HG03457 (cell line): ENCODE measurements at regions not wholly inside any gene's neighbourhood (a gene's known extent, or its start where the extent isn't known, plus 50 kb on each side); places are given as distances from the start of the nearest gene placed in this dataset.
"Not testable (repeated sequence)": the region's sequence is repeated elsewhere in the genome, so short reads cannot be mapped to it uniquely, and the experiment has no call there.

Experiments used
- ATAC-seq: cut with Tn5 transposase; IDR thresholded peaks from one replicate; pipeline ENCODE4 v1.9.1; 2021; ENCODE audit warnings: moderate number of reproducible peaks; ENCODE audit not compliant: unreplicated experiment

- ATAC-seq = no peak
Observed at GRCh38 chr4:157689476-157689875, 468.9 kb downstream of the GRIA2 start.

DNA sequence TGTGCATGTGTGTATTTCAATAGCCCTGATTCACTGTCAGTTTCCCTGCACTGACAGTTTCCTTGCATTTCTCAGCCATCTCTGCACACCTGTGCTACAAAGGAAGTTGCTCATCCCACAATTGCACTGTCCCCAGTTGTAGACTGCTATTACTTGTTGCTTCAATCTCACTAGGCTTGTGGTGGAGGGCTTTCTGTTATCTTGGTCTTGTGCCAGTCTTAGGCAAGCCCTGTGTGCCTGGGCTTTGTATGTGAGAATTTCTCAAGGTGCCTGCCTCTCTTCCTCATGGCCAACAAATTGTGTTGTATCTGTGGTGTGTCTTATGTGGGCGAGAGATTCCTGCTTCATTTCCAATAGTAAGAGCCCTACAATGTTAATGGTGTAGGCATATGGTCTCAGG, 467.4 kb downstream of the GRIA2 start:
- ATAC-seq = no peak

DNA sequence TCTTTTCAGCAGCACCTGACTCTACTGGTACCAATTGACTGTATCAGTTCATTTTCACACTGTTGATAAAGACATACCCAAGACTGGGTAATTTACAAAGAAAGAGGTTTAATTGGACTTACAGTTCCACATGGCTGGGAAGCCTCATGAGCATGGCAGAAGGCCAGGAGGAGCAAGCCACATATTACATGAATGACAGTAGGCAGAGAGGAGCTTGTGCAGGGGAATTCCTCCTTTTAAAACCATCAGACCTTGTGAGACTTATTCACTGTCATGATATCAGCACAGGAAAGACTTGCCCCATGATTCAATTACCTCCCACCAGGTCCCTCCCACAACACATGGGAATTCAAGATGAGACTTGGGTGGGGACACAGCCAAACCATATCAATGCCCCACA, 458.8 kb downstream of the GRIA2 start:
- not testable (repeated sequence) for ATAC-seq

DNA sequence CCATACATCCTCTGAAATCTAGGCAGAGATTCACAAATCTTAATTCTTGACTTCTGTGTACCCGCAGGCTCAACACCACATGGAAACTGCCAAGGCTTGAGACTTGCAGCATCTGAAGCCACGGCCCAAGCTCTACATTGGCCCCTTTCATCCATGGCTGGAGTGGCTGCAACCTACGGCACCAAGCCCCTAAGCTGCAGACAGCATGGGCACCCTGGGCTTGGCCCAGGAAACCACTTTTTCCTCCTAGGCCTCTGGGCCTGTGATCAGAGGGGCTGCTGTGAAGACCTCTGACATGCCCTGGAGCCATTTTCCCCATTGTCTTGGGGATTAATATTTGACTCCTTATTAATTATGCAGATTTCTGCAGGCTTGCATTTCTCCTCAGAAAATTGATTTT, 457.9 kb downstream of the GRIA2 start:
- no peak for ATAC-seq

- no peak for ATAC-seq
Observed at GRCh38 chr4:157674699-157675098, 454.2 kb downstream of the GRIA2 start.

DNA sequence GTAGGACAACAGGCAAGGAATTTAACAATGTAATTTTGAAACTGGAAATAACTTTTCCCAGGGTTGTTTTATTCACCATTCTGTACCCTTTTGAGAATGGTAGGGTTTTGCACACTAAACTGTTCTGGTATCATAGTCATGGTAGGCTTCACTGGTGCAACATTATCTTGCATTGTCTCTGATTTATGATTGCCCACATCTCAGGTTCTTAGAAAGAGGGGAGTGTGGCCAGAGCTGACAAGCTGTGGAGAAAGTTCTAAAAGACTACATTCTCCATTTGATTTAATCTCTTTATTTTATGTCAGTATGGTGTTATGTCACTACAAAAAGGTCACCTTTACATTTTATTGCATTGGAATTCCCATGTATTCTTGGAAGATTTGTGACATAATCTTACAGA, 447.3 kb downstream of the GRIA2 start:
- no peak for ATAC-seq

GRCh38 chr4:157664726-157665125, 444.2 kb downstream of the GRIA2 start:
- ATAC-seq = no peak

DNA sequence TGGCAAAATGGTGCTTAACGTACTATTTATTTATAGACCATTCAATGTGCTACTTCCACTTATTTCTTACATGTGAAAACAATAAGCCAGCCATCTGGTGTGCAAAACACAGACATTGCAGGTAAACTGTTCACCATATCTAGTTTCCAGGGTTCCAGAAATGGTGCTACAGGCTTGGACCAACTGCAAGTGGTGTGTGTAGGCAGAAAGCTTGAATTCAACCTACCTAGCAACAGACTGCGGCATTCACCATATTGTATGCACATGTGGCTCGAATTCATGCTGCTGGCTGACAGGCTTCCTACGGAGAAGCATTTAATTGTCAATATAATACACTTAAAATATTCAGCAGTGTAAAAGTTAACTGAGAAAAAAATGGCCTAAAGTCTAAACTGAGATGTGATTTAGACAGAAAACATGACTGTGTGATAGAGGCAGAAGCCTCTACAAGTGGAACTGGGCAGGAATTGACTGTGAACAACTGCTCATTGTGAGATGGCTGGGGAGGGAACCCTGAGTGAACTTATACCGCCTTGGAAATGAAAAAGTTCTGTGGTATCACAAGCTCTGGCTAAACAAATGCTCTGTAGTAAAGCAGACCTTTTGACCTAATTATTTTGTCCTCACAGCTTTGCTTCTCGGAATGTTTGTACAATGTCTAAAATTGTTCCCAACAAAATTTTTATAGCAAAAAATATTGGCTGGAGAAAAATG, 434.7 kb downstream of the GRIA2 start:
- no peak for ATAC-seq

- ATAC-seq = no peak
Observed at GRCh38 chr4:157643257-157643656, 422.7 kb downstream of the GRIA2 start.

- no peak for ATAC-seq
Observed at GRCh38 chr4:157634057-157634456, 413.5 kb downstream of the GRIA2 start.

DNA sequence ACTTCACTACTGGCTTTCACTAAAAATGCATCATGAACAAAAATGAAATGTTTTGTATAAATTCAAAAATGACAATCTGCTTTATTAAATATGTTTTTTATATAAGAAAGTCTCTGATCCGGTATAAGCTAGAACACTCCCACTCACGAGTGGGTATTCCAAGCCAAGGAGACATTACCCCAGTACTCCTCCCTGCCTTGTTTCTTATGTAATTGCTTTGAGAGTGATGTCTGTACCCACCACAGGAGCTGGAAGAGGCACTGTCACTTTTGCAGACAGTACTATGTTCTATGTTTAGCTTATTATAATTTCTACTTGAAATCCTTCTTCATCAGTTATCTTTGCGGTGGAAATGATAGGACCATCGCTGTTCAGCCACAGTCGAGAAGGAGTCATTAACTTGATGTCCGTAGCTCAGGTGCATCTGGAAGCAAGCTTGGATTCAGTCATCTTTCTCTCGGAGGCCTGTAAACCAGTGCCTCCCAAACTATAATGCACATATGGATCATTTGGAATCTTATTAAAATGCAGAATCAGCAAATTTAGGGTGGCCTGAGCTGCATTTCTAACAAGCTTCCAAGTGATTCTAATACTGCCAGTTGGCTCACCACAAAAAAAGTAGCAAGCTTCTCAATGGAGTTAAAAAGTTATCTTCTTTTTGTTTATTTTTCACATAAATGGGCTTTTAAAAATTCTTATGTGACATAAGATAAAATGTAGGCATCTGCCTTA, 396.4 kb downstream of the GRIA2 start:
- ATAC-seq = no peak

DNA sequence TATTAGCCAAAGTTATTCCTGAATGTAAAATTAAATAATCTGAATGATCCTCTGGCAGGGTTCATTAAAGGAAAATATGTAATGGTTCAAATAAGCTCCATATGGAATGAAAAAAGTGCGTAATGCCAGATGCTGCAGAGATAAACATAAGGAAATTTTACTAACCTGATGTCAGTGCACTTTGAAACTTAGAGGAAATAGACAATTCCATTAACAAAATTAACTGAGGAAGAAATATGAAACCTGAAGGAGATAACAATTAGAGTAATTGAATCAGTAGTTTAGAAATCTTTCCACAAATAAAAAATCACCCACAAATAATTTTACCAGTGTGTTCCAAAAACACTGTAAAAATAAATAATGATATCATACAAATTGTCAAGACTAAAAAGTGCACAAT, 387.5 kb downstream of the GRIA2 start:
- no peak for ATAC-seq

DNA sequence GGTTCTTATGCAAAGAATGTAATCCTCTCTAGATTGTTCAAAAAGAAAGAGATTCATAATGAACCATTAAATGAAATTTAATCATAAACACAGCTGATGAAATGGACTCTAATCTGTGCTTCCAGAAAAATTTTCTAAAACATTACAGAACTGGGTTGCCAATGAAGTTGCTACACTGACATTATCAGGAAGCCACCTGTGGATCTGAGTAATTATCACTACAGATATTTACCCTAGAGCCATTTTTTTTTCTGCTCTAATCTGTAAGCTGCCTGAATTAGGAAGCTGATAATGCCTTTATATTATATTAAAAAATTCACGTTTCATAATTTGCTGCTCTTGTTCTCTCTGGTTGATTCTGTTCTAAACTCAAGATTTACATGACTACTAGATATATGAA, 380.1 kb downstream of the GRIA2 start:
- no peak for ATAC-seq

DNA sequence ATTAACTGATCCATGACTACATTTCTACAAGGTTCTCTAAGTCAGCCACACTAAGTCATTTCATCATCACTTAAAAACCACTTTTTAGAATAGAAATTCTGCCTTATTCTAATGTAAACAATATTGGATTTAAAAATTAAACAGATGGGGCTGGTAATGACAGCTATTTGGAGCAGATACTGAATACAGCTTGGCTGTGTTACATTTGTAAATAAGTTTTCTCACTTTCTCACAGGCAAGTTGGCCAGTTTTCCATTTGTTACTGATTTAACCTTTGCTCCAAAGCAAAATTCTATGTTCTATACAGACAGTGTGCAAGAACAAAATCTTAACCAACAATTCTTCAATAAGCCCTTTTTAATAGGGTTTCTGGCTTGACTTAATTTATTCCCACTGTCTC, 370.7 kb downstream of the GRIA2 start:
- ATAC-seq = no peak

- no peak for ATAC-seq
Observed at GRCh38 chr4:157590679-157591078, 370.2 kb downstream of the GRIA2 start.

DNA sequence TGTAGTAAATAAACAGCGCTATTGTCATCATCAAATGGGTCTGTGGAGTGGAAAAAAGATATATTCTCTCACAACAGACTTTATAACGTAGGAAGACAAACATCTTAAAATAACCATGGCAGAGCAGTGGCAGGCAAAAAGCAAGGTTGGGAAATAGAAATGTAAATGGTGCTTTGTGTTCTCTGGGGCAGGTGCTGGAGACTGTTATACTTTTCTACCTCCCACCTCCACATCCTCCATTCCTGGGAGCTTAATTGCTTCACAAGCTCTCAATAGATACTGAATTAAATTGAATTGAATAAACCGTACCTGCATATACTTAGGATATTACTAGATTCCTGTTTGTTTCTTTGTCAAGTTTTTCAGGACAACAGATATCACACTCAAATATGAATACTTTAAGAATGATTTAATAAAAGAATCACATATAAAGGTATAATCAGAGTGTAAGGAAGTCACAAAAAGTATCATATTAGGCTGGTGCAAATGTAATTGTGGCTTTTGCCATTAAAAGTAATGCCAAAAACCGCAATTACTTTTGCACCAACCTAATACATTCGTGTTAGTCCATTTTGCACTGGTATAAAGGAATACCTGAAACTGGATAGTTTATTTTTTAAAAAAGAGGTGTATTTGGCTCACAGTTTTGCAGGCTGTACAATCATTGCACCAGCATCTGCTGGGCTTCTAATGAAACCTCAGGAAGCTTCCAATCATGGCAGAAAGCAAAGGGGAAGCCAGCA, 367.3 kb downstream of the GRIA2 start:
- ATAC-seq = no peak

DNA sequence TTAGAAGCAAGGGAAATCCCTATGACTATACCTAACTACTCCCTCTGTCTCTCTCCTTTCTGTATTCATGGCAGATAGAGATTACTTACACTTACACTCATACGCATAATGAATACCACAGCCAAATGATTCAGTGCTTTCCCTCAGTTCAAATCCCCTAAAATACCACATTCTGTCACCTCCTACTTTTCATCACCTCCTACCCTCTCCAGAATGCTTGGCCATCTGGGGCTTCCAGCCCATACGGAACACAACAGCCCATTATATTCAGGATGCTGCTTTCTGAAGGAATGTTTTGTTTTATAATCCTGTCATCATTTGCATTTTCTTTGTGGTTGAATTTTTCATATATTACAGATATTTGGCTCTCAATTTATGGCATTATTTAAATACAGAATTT, 361.6 kb downstream of the GRIA2 start:
- ATAC-seq = no peak

DNA sequence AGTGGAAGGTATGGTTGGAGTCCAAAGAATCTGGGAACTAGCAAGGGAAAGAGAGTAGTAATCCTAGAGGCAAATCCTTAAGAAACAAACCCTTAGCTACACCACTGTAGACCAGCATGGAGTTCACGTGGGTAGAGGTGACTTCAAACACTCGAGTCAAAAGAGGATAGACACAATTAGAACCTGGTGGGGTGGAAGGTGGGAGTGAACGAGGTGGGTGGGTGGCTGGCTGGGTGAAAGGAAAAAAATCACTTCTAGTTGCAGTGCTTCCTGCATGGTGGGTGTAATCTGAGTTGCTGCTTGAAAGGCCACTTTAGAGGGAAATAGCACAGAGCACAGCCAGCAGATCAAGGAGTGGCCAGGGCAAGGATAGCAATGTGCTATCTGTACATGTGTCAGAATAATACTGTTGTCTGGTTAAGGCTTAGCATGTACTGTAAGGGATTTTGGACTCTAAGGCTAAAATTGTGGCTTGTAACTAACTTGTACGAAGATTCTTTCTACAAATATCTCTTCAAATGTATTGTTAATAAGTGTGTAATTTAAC, 356.2 kb downstream of the GRIA2 start:
- ATAC-seq = no peak

DNA sequence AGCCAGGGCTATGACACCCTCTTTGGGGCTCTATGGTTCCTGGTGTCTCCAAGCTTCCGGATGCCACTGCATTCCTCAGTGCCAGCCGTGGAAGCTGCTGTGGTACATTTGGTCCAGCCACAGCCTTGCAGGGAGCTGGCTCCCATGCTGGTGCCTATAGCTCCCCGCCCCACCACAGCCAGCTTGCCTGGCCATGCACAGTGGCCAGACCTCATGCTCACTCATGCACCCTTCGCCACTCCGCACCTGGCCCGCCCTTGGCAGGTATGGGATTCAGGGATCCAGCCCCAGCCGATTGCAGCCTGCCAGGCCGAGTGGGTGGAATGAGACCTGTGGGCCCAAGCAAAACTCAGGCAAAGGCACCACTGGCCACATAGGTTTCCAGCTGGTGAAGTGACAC, 354.8 kb downstream of the GRIA2 start:
- no peak for ATAC-seq

DNA sequence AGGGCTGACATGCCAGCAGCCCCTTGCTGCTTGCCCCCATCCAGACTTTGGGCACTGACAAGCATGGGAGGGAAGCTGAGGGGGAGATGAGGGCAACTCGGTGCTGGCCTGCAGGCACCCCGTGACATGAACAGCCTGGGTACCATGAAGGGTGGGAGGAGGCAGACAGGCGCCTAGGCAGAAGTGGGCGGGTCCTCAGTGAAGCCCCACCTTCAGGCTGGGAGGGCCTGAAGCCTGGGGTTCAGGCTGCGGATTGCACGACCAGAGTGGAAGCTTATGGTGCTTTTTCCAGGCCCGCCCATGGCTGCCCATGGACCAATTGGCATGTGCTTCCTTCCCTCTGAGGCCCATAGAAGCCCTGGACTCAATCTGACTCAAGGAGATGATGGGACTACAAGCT, 354.1 kb downstream of the GRIA2 start:
- no peak for ATAC-seq

GRCh38 chr4:157572951-157573350, 352.4 kb downstream of the GRIA2 start:
- ATAC-seq = no peak

DNA sequence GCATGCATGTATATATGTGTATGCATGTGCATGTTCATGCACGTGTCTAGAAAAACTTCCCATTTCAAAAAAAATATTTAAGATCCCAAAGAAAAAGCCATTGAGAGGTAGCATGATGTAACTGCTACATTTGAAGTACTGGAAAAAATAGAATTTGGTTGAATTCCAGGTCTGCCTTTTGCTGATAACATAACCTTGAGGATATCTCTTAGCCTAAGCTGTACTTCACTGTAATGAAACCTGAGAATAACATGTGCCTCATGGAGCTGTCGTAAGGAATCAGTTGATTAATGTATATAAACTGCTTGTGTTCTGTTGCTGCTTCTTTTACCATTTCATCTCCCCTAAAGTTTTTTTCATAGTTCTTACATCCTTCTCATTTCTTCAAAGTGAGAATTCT, 351.8 kb downstream of the GRIA2 start:
- no peak for ATAC-seq
